ENCODE measurements at regions not wholly inside any gene's neighbourhood (a gene's known extent, or its start where the extent isn't known, plus 50 kb on each side); places are given as distances from the start of the nearest gene placed in this dataset.

- no peak for TF ChIP-seq EZH2 (IDR thresholded peaks at IDR 0.05; ENCODE audit: borderline replicate concordance, low read depth, low read length, poor library complexity, severe bottlenecking)
- no peak for TF ChIP-seq CTCF (conservative IDR thresholded peaks at IDR 0.05; ENCODE audit: low read depth, low read length)
These were observed 583.0 kb downstream of the TMEM121 start for GRCh38 chr14:106109337-106109736.
